ENCODE measurements at regions not wholly inside any gene's neighbourhood (a gene's known extent, or its start where the extent isn't known, plus 50 kb on each side); places are given as distances from the start of the nearest gene placed in this dataset.
"Not testable (repeated sequence)": the region's sequence is repeated elsewhere in the genome, so short reads cannot be mapped to it uniquely, and the experiment has no call there.

- Histone ChIP-seq H3K27ac (ENCODE audit: low read depth, low read length) (no peak overlapping the region), H3K9ac (ENCODE audit: low read depth, low read length) (no peak overlapping the region), H3K4me3 (ENCODE audit: low read length) (no peak overlapping the region), H3K4me1 (ENCODE audit: insufficient read depth, low read length) (no peaks in the 10 kb centered on the region), H3K36me3 (ENCODE audit: insufficient read depth, low read length) (no peaks in the 10 kb centered on the region), H3K9me3 (ENCODE audit: insufficient read depth, low read depth, low read length) (no peaks in the 10 kb centered on the region), H3K27me3 (ENCODE audit: insufficient read depth, low read length) (no peaks in the 10 kb centered on the region)
- 93% methylated on average over 8 of the region's 8 CpGs for WGBS
These were observed 52.7 kb downstream of the KCNA5 start for GRCh38 chr12:5096241-5096924.

GRCh38 chr12:5097786-5098185 lies 54.1 kb downstream of the KCNA5 start:
- 98% methylated on average over 6 of the region's 6 CpGs for whole genome bisulfite sequencing
- Histone ChIP-seq H3K4me1 (ENCODE audit: insufficient read depth, low read length) (no peaks in the 10 kb centered on the region), H3K27ac (ENCODE audit: low read depth, low read length) (no peak overlapping the region), H3K9ac (ENCODE audit: low read depth, low read length) (no peak overlapping the region), H3K9me3 (ENCODE audit: insufficient read depth, low read depth, low read length) (no peaks in the 10 kb centered on the region), H3K4me3 (ENCODE audit: low read length) (no peak overlapping the region), H3K36me3 (ENCODE audit: insufficient read depth, low read length) (no peaks in the 10 kb centered on the region), H3K27me3 (ENCODE audit: insufficient read depth, low read length) (no peaks in the 10 kb centered on the region)

- Histone ChIP-seq H3K27ac (ENCODE audit: low read depth, low read length) (no peak overlapping the region), H3K4me3 (ENCODE audit: low read length) (no peak overlapping the region), H3K36me3 (ENCODE audit: insufficient read depth, low read length) (no peaks in the 10 kb centered on the region), H3K27me3 (ENCODE audit: insufficient read depth, low read length) (no peaks in the 10 kb centered on the region), H3K4me1 (ENCODE audit: insufficient read depth, low read length) (no peaks in the 10 kb centered on the region), H3K9me3 (ENCODE audit: insufficient read depth, low read depth, low read length) (no peaks in the 10 kb centered on the region), H3K9ac (ENCODE audit: low read depth, low read length) (no peak overlapping the region)
- 96% methylated on average over 13 of the region's 13 CpGs for WGBS
These were observed 55.5 kb downstream of the KCNA5 start for GRCh38 chr12:5099136-5099535.

GRCh38 chr12:5099591-5099990 lies 55.9 kb downstream of the KCNA5 start:
- Histone ChIP-seq H3K27me3 (ENCODE audit: insufficient read depth, low read length) (no peaks in the 10 kb centered on the region), H3K9ac (ENCODE audit: low read depth, low read length) (no peak overlapping the region), H3K36me3 (ENCODE audit: insufficient read depth, low read length) (no peaks in the 10 kb centered on the region), H3K27ac (ENCODE audit: low read depth, low read length) (no peak overlapping the region), H3K4me3 (ENCODE audit: low read length) (no peak overlapping the region), H3K4me1 (ENCODE audit: insufficient read depth, low read length) (no peaks in the 10 kb centered on the region), H3K9me3 (ENCODE audit: insufficient read depth, low read depth, low read length) (no peaks in the 10 kb centered on the region)
- WGBS: 87% methylated on average over 7 of the region's 7 CpGs

DNA sequence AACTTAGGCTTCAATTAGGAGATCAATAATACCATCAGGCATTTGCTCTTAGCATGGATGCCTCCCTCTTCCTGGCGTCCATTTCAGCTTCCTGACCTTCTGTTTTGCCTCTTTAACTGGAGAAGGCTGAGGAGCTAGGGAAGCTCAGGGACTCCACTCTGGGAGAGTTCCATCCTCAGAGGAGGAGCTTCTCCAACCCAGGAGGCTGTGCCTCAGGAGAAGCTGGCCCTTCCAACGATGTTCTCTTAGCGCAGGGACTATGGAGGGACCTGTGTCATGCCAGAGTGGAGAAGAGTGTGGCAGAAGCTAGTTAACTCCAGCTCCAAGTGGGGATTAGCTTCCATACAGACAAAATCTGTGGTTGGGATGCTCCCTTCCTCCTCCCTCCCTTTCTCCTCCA lies 58.0 kb downstream of the KCNA5 start:
- H3K36me3 ChIP-seq (ENCODE audit: insufficient read depth, low read length): no peaks in the 10 kb centered on the region
- no peaks in the 10 kb centered on the region for H3K27me3 ChIP-seq (ENCODE audit: insufficient read depth, low read length)
- no peaks in the 10 kb centered on the region for H3K4me1 ChIP-seq (ENCODE audit: insufficient read depth, low read length)
- H3K4me3 ChIP-seq (ENCODE audit: low read length): no peak overlapping the region
- H3K9ac ChIP-seq (ENCODE audit: low read depth, low read length): no peak overlapping the region
- WGBS: 90% methylated on average over 3 of the region's 3 CpGs
- no peaks in the 10 kb centered on the region for H3K9me3 ChIP-seq (ENCODE audit: insufficient read depth, low read depth, low read length)
- H3K27ac ChIP-seq (ENCODE audit: low read depth, low read length): no peak overlapping the region

DNA sequence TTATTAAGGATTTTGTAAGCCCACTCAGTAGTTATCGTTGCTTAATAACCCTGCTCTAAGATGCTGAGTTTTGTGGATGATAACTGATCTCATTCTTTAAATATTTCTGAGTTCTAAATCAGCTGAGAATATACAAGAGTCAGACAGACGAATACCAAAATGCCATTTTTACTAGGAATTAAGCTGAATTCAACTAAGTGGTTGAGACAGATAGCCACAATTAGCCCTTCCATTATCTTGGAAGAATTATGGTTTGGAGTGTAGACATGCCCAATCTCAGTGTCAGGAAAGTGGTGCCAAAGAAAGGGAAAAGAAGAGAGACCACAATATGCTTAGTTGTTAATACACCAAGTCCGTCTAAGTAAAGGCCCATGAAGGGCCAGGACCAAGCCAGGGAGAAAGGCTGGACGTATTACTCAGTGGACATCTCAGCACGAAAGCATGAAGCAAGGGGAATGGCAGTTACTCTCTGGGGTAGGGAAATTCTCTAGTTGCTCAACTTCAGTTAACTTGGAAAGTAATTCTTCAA lies 58.6 kb downstream of the KCNA5 start:
- Histone ChIP-seq H3K4me3 (ENCODE audit: low read length) (no peak overlapping the region), H3K9ac (ENCODE audit: low read depth, low read length) (no peak overlapping the region), H3K27ac (ENCODE audit: low read depth, low read length) (no peak overlapping the region), H3K9me3 (ENCODE audit: insufficient read depth, low read depth, low read length) (no peaks in the 10 kb centered on the region), H3K36me3 (ENCODE audit: insufficient read depth, low read length) (no peaks in the 10 kb centered on the region), H3K27me3 (ENCODE audit: insufficient read depth, low read length) (no peaks in the 10 kb centered on the region), H3K4me1 (ENCODE audit: insufficient read depth, low read length) (no peaks in the 10 kb centered on the region)
- 90% methylated on average over 5 of the region's 5 CpGs for WGBS

DNA sequence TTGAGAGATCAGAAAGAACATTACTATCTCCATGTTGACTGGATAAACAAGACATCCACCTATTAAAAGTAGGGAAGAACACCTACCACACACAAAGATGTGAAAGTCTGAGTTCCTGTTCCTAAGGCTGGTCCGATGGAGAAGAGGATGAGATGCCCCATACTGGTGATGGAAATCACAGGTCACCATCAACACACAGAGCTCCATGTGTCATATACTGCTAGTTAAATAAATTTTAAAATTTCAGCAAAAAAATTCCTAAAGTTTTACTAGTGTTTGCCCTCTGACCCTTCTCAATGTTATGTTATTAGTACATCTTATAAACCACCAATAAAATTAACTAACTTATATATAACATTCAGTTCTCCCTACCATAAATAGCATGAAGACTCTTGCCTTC lies 59.1 kb downstream of the KCNA5 start:
- H3K9ac ChIP-seq (ENCODE audit: low read depth, low read length): no peak overlapping the region
- no CpG with 5 or more reads among the region's 1 CpG for WGBS
- H3K9me3 ChIP-seq (ENCODE audit: insufficient read depth, low read depth, low read length): no peaks in the 10 kb centered on the region
- H3K27me3 ChIP-seq (ENCODE audit: insufficient read depth, low read length): no peaks in the 10 kb centered on the region
- no peak overlapping the region for H3K4me3 ChIP-seq (ENCODE audit: low read length)
- no peaks in the 10 kb centered on the region for H3K4me1 ChIP-seq (ENCODE audit: insufficient read depth, low read length)
- no peak overlapping the region for H3K27ac ChIP-seq (ENCODE audit: low read depth, low read length)
- no peaks in the 10 kb centered on the region for H3K36me3 ChIP-seq (ENCODE audit: insufficient read depth, low read length)

DNA sequence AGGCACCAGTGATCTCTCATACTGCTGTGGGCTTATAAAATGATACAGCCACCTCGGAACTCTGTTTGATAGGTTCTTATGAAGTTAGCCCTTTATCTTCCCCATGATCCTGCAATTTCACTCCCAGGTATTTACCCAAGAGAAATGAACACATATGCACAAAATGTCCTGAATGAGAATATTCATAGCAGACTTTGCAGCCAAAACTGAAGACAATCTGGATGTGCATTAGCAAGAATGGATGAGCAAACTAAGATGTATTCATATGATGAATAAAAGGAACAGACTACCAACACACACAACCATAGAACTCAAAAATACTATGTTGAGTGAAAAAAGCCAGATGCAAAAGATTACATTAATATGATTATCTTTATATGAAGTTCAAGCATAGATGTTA lies 66.7 kb downstream of the KCNA5 start:
- no peak overlapping the region for H3K9ac ChIP-seq (ENCODE audit: low read depth, low read length)
- no peaks in the 10 kb centered on the region for H3K27me3 ChIP-seq (ENCODE audit: insufficient read depth, low read length)
- 83% methylated on average over 1 of the region's 1 CpG for WGBS
- no peak overlapping the region for H3K27ac ChIP-seq (ENCODE audit: low read depth, low read length)
- H3K4me3 ChIP-seq (ENCODE audit: low read length): no peak overlapping the region
- no peaks in the 10 kb centered on the region for H3K36me3 ChIP-seq (ENCODE audit: insufficient read depth, low read length)
- H3K9me3 ChIP-seq (ENCODE audit: insufficient read depth, low read depth, low read length): no peaks in the 10 kb centered on the region
- no peaks in the 10 kb centered on the region for H3K4me1 ChIP-seq (ENCODE audit: insufficient read depth, low read length)

GRCh38 chr12:5114436-5114835 lies 70.8 kb downstream of the KCNA5 start:
- Histone ChIP-seq H3K4me1 (ENCODE audit: insufficient read depth, low read length) (no peaks in the 10 kb centered on the region), H3K27me3 (ENCODE audit: insufficient read depth, low read length) (no peaks in the 10 kb centered on the region), H3K27ac (ENCODE audit: low read depth, low read length) (no peak overlapping the region), H3K9me3 (ENCODE audit: insufficient read depth, low read depth, low read length) (no peaks in the 10 kb centered on the region), H3K4me3 (ENCODE audit: low read length) (no peak overlapping the region), H3K36me3 (ENCODE audit: insufficient read depth, low read length) (no peaks in the 10 kb centered on the region), H3K9ac (ENCODE audit: low read depth, low read length) (no peak overlapping the region)
- WGBS: 86% methylated on average over 6 of the region's 7 CpGs

DNA sequence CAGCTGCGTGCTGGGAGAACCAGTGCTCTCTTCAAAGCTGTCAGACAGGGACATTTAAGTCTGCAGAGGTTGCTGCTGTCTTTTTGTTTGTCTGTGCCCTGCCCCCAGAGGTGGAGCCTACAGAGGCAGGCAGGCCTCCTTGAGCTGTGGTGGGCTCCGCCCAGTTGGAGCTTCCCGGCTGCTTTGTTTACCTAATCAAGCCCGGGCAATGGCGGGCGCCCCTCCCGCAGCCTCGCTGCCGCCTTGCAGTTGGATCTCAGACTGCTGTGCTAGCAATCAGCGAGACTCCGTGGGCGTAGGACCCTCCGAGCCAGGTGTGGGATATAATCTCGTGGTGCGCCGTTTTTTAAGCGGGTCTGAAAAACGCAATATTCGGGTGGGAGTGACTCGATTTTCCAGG lies 78.1 kb downstream of the KCNA5 start:
- H3K27me3 ChIP-seq (ENCODE audit: insufficient read depth, low read length); H3K9ac ChIP-seq (ENCODE audit: low read depth, low read length); H3K4me1 ChIP-seq (ENCODE audit: insufficient read depth, low read length); H3K27ac ChIP-seq (ENCODE audit: low read depth, low read length); H3K36me3 ChIP-seq (ENCODE audit: insufficient read depth, low read length); H3K9me3 ChIP-seq (ENCODE audit: insufficient read depth, low read depth, low read length): not testable (repeated sequence)
- peak overlapping the region; percentile 29; the same call in 1 of the 2 replicates for H3K4me3 ChIP-seq (ENCODE audit: low read length)
- WGBS: 4% methylated on average over 7 of the region's 20 CpGs

- H3K9me3 ChIP-seq (ENCODE audit: insufficient read depth, low read depth, low read length); H3K27ac ChIP-seq (ENCODE audit: low read depth, low read length); H3K27me3 ChIP-seq (ENCODE audit: insufficient read depth, low read length); H3K4me1 ChIP-seq (ENCODE audit: insufficient read depth, low read length); H3K36me3 ChIP-seq (ENCODE audit: insufficient read depth, low read length): not testable (repeated sequence)
- peak overlapping the region; percentile 76 for H3K9ac ChIP-seq (ENCODE audit: low read depth, low read length)
- WGBS: 22% methylated on average over 7 of the region's 14 CpGs
- H3K4me3 ChIP-seq (ENCODE audit: low read length): peak overlapping the region; percentile 50
These were observed 78.7 kb downstream of the KCNA5 start for GRCh38 chr12:5122256-5122831.
